Mammary epithelial cell (primary cell): ENCODE measurements at regions not wholly inside any gene's neighbourhood (a gene's known extent, or its start where the extent isn't known, plus 50 kb on each side); places are given as distances from the start of the nearest gene placed in this dataset.

Experiments used
- CTCF ChIP-seq, 2 donors: IDR thresholded peaks in 1 of 2; conservative IDR thresholded peaks in 1 of 2; 2 replicates each; pipeline ENCODE4 v1.5.1; 2011 to 2012; ENCODE audit warnings: inconsistent platforms in 2 of 2, low read length in 2 of 2, mild to moderate bottlenecking in 2 of 2, control low read depth in 1 of 2, low read depth in 1 of 2; ENCODE audit not compliant: insufficient read depth in 1 of 2; ENCODE audit errors: extremely low read depth in 1 of 2
- EZH2 ChIP-seq: IDR thresholded peaks from 2 replicates; pipeline ENCODE4 v1.6.1; 2012; ENCODE audit warnings: low read length, inconsistent platforms, borderline replicate concordance

DNA sequence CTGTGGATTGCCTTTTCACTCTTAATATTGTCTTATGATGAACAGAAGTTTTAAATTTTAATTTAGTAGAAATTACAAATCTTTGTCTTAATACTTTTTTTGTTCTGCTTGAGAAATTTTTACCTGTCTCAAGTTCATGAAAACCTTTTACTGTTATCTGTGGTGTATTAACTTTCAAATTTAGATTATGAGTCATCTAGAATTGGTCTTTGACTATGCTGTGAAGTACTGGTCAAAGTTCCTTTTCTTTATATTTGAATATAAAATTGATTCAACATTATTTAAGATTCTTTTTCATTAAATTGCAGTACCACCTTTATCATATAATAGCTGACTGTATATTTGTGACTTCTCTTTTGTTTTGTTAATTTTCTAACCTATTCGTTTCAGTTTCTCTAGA is 1385.5 kb upstream of the ZEB2 start:
- TF ChIP-seq CTCF (conservative IDR thresholded peaks at IDR 0.05 in 1 of 2, IDR thresholded peaks at IDR 0.05 in 1 of 2; ENCODE audit: extremely low read depth in 1 of 2, insufficient read depth in 1 of 2, low read depth in 1 of 2, low read length in 2 of 2) (no peak), EZH2 (no peak)
